Body of pancreas (tissue), 4 donors: ENCODE measurements at regions not wholly inside any gene's neighbourhood (a gene's known extent, or its start where the extent isn't known, plus 50 kb on each side); places are given as distances from the start of the nearest gene placed in this dataset.
"Not testable (repeated sequence)": the region's sequence is repeated elsewhere in the genome, so short reads cannot be mapped to it uniquely, and the experiment has no call there.

Experiments used
- ATAC-seq: fragments of 150-250 bp; one replicate; pipeline ENCODE4 v1.9.1; 2016
- DNase-seq, 4 donors: peaks; one replicate each; pipeline ENCODE4 v3.0.0-alpha.2; 2019
- H3K27ac ChIP-seq, 4 donors: fragments of 200-600 bp; sonication (generic); 1 replicate in 3 of 4; 2 replicates in 1 of 4; pipeline versions ENCODE4 v1.5.1 to v1.6.1; 2016 to 2019; ENCODE audit warnings: mild to moderate bottlenecking in 1 of 4, mixed read lengths in 1 of 4, moderate library complexity in 1 of 4
- H3K27me3 ChIP-seq, 2 donors: fragments of 200-600 bp; sonication (generic); one replicate each; pipeline ENCODE4 v1.6.0; 2016; ENCODE audit warnings: mild to moderate bottlenecking in 1 of 2
- H3K36me3 ChIP-seq, 2 donors: fragments of 200-600 bp; sonication (generic); replicated peaks in 1 of 2; 2 replicates each; pipeline ENCODE4 v1.5.1; 2016; ENCODE audit warnings: low read depth in 2 of 2; ENCODE audit not compliant: insufficient read depth in 1 of 2
- H3K4me1 ChIP-seq: fragments of 200-600 bp; sonication (generic); one replicate; pipeline ENCODE4 v1.6.0; 2016
- H3K4me3 ChIP-seq, 2 donors: fragments of 200-600 bp; sonication (generic); 1 replicate in 1 of 2; 2 replicates in 1 of 2; pipeline ENCODE4 v1.5.1; 2016 to 2019
- H3K9me3 ChIP-seq, 3 donors: fragments of 200-600 bp; sonication (generic); 1 replicate in 2 of 3; 2 replicates in 1 of 3; pipeline ENCODE4 v1.5.1; 2016
- CTCF ChIP-seq, 7 experiments: fragments of 450-650 bp in 4 of 7; fragments of 200-600 bp in 3 of 7; sonication (generic) in 3 of 7; IDR thresholded peaks; one replicate each; pipeline ENCODE4 v1.5.1; 2016 to 2019; ENCODE audit warnings: antibody characterized with exemption in 7 of 7
- POLR2A ChIP-seq, 3 donors: fragments of 450-650 bp; IDR thresholded peaks; one replicate each; pipeline ENCODE4 v1.6.1; 2016; ENCODE audit warnings: antibody characterized with exemption in 3 of 3, mild to moderate bottlenecking in 2 of 3
- WGBS, 2 donors: methylation state at CpG; one replicate each; pipeline ENCODE4 v1.1.5; 2017; 5-methylcytosine and 5-hydroxymethylcytosine counted together
- intact Hi-C: fragments of 100-400 bp; cut with DNase I; formaldehyde crosslinking; loops from one replicate; pipeline ENCODE4 v1.15.1; 2023

DNA sequence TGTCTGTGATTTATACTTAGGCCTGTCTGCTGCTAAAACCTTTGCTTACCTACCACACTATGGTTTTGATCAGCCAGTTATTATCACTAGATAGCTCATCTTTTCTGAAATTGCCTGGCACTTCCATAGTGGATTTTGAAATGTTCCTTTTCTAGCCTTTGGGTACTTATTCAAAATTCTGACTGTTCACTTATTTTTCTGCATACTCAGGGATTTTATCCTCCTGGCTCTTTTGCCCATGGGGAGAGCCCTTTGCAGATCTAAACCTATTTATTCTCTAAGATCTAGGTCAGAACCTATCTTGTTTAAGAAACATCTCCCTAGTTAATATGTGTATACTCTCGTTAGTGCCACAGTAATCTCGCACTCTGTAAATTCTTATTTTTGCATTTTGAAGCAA is 103.5 kb upstream of the C9orf72 start:
- no peak overlapping the region for H3K27ac ChIP-seq
- TF ChIP-seq CTCF (IDR thresholded peaks at IDR 0.05) (no peak), POLR2A (IDR thresholded peaks at IDR 0.05) (no peak)
- H3K27me3 ChIP-seq = no peaks in the 10 kb centered on the region
- no peaks in the 10 kb centered on the region for H3K4me1 ChIP-seq
- intact Hi-C loops = no loop called here
- ATAC-seq (no peak), DNase-seq (no peak)
- H3K4me3 ChIP-seq = no peak overlapping the region
- H3K36me3 ChIP-seq = no peaks in the 10 kb centered on the region
- 84% methylated on average over 2 of the region's 2 CpGs for WGBS, 2 donors
- H3K9me3 ChIP-seq = no peaks in the 10 kb centered on the region

- no peak overlapping the region for H3K27ac ChIP-seq
- H3K4me3 ChIP-seq = no peak overlapping the region
- WGBS, 2 donors = 90 to 93% methylated on average over 2 of the region's 2 CpGs
- intact Hi-C loops = no loop called here
- no peaks in the 10 kb centered on the region for H3K4me1 ChIP-seq
- no peak for DNase-seq
- no peaks in the 10 kb centered on the region for H3K36me3 ChIP-seq
- H3K9me3 ChIP-seq = no peaks in the 10 kb centered on the region
- no peaks in the 10 kb centered on the region for H3K27me3 ChIP-seq
- no peak for TF ChIP-seq POLR2A (IDR thresholded peaks at IDR 0.05)
- no peak for TF ChIP-seq CTCF (IDR thresholded peaks at IDR 0.05)
- ATAC-seq = no peak
Measured at GRCh38 chr9:27679338-27679737, 106.1 kb upstream of the C9orf72 start.

- Histone ChIP-seq H3K36me3 (no peaks in the 10 kb centered on the region), H3K27ac (no peak overlapping the region), H3K27me3 (no peaks in the 10 kb centered on the region), H3K4me3 (no peak overlapping the region), H3K9me3 (no peaks in the 10 kb centered on the region), H3K4me1 (no peaks in the 10 kb centered on the region)
- 84 to 89% methylated on average over 7 of the region's 7 CpGs for WGBS, 2 donors
- DNase-seq (no peak), ATAC-seq (no peak)
- intact Hi-C loops = no loop called here
- TF ChIP-seq POLR2A (IDR thresholded peaks at IDR 0.05) = no peak
- no peak for TF ChIP-seq CTCF (IDR thresholded peaks at IDR 0.05)
Measured at GRCh38 chr9:27683181-27683580, 109.9 kb upstream of the C9orf72 start.

DNA sequence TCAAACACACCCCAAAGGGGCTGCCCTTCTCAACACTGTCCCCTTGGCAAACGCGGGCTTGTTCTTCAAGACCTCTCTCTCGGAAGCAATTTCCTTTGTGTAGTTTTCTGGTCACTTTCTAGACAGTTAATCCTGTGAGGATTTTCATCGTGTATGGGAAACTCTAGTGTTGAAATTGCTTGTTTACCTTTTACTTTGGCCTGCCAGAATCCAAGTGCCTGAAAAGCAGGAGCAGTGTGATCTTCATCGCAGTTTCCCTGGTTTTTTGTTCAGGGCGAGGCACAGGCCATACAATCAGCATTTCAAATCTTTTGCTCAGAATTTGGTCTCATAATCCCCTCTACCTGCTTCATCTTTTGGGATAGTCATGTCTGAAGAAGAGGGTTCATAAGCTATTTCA is 115.7 kb upstream of the C9orf72 start:
- TF ChIP-seq POLR2A (IDR thresholded peaks at IDR 0.05) (no peak), CTCF (IDR thresholded peaks at IDR 0.05) (no peak)
- Histone ChIP-seq H3K27me3 (no peaks in the 10 kb centered on the region), H3K27ac (no peak overlapping the region), H3K4me1 (no peaks in the 10 kb centered on the region), H3K36me3 (no peaks in the 10 kb centered on the region), H3K9me3 (no peaks in the 10 kb centered on the region), H3K4me3 (no peak overlapping the region)
- DNase-seq (no peak), ATAC-seq (no peak)
- WGBS, 2 donors = 64 to 72% methylated on average over 6 of the region's 6 CpGs
- intact Hi-C loops = no loop called here

GRCh38 chr9:27690816-27691215 is 117.5 kb upstream of the C9orf72 start:
- no CpG with 5 or more reads among the region's 17 CpGs for WGBS, 2 donors
- H3K27ac ChIP-seq, H3K36me3 ChIP-seq, intact Hi-C loops, H3K9me3 ChIP-seq, ATAC-seq, H3K27me3 ChIP-seq, H3K4me1 ChIP-seq, H3K4me3 ChIP-seq: not testable (repeated sequence)
- DNase-seq = peak; percentile 45 to 79 (median 64)
